Esophagus squamous epithelium (tissue), 5 donors: ENCODE measurements at regions not wholly inside any gene's neighbourhood (a gene's known extent, or its start where the extent isn't known, plus 50 kb on each side); places are given as distances from the start of the nearest gene placed in this dataset.

ENCODE experiments used
- DNase-seq: peaks from one replicate; lab custom pipeline; 2025; lab: John Stamatoyannopoulos, UW
- H3K27ac ChIP-seq, 4 donors: fragments of 200-600 bp; sonication (generic); one replicate each; pipeline ENCODE4 v1.5.1; 2016 to 2019; ENCODE audit warnings: mild to moderate bottlenecking in 1 of 4
- H3K27me3 ChIP-seq, 4 donors: fragments of 200-600 bp; sonication (generic); 1 replicate in 3 of 4; 2 replicates in 1 of 4; pipeline versions ENCODE4 v1.5.1 to v1.6.0; 2017 to 2021; ENCODE audit warnings: antibody characterized with exemption in 1 of 4
- H3K36me3 ChIP-seq, 3 donors: fragments of 200-600 bp; sonication (generic); one replicate each; pipeline ENCODE4 v1.5.1; 2016 to 2019
- H3K4me1 ChIP-seq, 3 donors: fragments of 200-600 bp; sonication (generic); one replicate each; pipeline ENCODE4 v1.5.1; 2017 to 2019
- H3K4me3 ChIP-seq, 4 donors: fragments of 200-600 bp; sonication (generic); 1 replicate in 3 of 4; 2 replicates in 1 of 4; pipeline ENCODE4 v1.5.1; 2016 to 2019; ENCODE audit warnings: mild to moderate bottlenecking in 2 of 4, moderate library complexity in 1 of 4
- H3K9me3 ChIP-seq, 3 donors: fragments of 200-600 bp; sonication (generic); one replicate each; pipeline ENCODE4 v1.5.1; 2016 to 2019
- POLR2A ChIP-seq, 4 donors: fragments of 450-650 bp; IDR thresholded peaks; one replicate each; pipeline ENCODE4 v1.6.1; 2017; ENCODE audit warnings: antibody characterized with exemption in 4 of 4, mild to moderate bottlenecking in 4 of 4, moderate library complexity in 3 of 4
- WGBS, 2 donors: methylation state at CpG; one replicate each; pipeline ENCODE4 v1.1.5; 2018; 5-methylcytosine and 5-hydroxymethylcytosine counted together
- intact Hi-C: fragments of 100-400 bp; cut with DNase I; formaldehyde crosslinking; loops from one replicate; pipeline ENCODE4 v1.15.0; 2022
- small RNA-seq, 4 donors: library from RNA; depleted of rRNA; stranded (forward); fragments of <200 nt; gene quantifications; one replicate each; pipeline ENCODE3, GENCODE V24; 2016
- TF ChIP-seq, protein P1 (sequence below), 6 experiments: fragments of 450-650 bp in 4 of 6; fragments of 200-600 bp in 2 of 6; sonication (generic) in 2 of 6; IDR thresholded peaks; one replicate each; pipeline ENCODE4 v1.5.1; 2016 to 2019; ENCODE audit warnings: antibody characterized with exemption in 6 of 6, mild to moderate bottlenecking in 4 of 6, moderate library complexity in 4 of 6
- donor health status: DM: yes; HTN: yes; CAD: no.

GRCh38 chr4:64479338-64479737, 70.1 kb upstream of the TECRL start:
- H3K27ac ChIP-seq = no peak overlapping the region
- 17 to 71% methylated on average over 1 of the region's 2 CpGs for WGBS, 2 donors
- no peak for DNase-seq
- H3K27me3 ChIP-seq = no peaks in the 10 kb centered on the region
- H3K9me3 ChIP-seq = no peaks in the 10 kb centered on the region
- H3K4me3 ChIP-seq = no peak overlapping the region
- intact Hi-C loops = no loop called here
- TF ChIP-seq, protein P1, sequence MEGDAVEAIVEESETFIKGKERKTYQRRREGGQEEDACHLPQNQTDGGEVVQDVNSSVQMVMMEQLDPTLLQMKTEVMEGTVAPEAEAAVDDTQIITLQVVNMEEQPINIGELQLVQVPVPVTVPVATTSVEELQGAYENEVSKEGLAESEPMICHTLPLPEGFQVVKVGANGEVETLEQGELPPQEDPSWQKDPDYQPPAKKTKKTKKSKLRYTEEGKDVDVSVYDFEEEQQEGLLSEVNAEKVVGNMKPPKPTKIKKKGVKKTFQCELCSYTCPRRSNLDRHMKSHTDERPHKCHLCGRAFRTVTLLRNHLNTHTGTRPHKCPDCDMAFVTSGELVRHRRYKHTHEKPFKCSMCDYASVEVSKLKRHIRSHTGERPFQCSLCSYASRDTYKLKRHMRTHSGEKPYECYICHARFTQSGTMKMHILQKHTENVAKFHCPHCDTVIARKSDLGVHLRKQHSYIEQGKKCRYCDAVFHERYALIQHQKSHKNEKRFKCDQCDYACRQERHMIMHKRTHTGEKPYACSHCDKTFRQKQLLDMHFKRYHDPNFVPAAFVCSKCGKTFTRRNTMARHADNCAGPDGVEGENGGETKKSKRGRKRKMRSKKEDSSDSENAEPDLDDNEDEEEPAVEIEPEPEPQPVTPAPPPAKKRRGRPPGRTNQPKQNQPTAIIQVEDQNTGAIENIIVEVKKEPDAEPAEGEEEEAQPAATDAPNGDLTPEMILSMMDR (IDR thresholded peaks at IDR 0.05) = no peak
- TF ChIP-seq POLR2A (IDR thresholded peaks at IDR 0.05) = no peak
- H3K36me3 ChIP-seq = no peaks in the 10 kb centered on the region
- no peaks in the 10 kb centered on the region for H3K4me1 ChIP-seq

- no peak overlapping the region for H3K4me3 ChIP-seq
- no peaks in the 10 kb centered on the region for H3K36me3 ChIP-seq
- TF ChIP-seq, protein P1 (IDR thresholded peaks at IDR 0.05) = no peak
- TF ChIP-seq POLR2A (IDR thresholded peaks at IDR 0.05) = no peak
- DNase-seq = no peak
- H3K27me3 ChIP-seq = no peaks in the 10 kb centered on the region
- no peaks in the 10 kb centered on the region for H3K9me3 ChIP-seq
- 82 to 91% methylated on average over 1 of the region's 1 CpG for WGBS, 2 donors
- intact Hi-C loops = no loop called here
- H3K27ac ChIP-seq = no peak overlapping the region
- H3K4me1 ChIP-seq = no peaks in the 10 kb centered on the region
These were observed 67.9 kb upstream of the TECRL start for GRCh38 chr4:64477127-64477526.

DNA sequence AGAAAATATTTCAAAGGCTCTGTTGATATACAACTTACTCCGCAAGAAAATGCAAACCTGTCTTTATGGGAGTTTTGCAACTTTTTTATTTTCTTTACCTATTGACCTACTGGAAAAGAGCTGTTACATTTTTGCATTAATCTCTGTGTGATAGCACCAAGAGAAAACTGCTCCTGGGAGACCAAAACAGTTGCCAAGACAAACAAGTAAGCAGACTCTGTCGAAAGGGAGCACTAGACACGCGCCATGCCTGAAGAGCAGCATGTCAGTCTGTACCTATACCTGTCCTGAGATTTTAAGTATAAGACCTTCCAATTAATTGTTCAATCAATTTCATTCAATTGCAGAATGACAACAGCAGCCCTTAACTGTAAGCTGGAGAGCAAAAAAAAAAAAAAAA, 56.0 kb upstream of the TECRL start:
- no peak for TF ChIP-seq POLR2A (IDR thresholded peaks at IDR 0.05)
- TF ChIP-seq, protein P1 (IDR thresholded peaks at IDR 0.05) = no peak
- Histone ChIP-seq H3K9me3 (no peaks in the 10 kb centered on the region), H3K27me3 (no peaks in the 10 kb centered on the region), H3K36me3 (no peaks in the 10 kb centered on the region), H3K27ac (no peak overlapping the region), H3K4me1 (no peaks in the 10 kb centered on the region), H3K4me3 (no peak overlapping the region)
- DNase-seq = no peak
- WGBS, 2 donors = 53 to 70% methylated on average over 4 of the region's 4 CpGs
- intact Hi-C loops = no loop called here

DNA sequence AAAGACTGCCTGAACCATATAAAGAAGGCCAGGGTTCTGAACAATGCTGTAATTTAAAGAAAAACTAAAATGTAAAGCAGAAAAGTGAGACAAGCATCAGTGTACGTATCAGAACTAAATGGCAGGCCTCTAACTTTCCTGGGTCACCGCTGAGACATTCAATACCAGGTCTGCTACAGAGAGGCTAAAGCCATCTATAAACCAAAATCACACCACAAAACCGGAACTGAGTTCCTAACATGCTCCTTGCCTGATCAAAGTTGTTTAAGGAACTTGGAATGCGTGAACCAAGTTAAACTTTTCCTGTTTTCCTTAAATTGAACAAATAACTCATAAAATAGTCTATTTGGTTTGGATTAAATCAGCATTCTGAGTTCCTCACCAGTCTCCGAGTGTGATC, 55.3 kb upstream of the TECRL start:
- Histone ChIP-seq H3K9me3 (no peaks in the 10 kb centered on the region), H3K4me1 (no peaks in the 10 kb centered on the region), H3K4me3 (no peak overlapping the region), H3K27ac (no peak overlapping the region), H3K27me3 (no peaks in the 10 kb centered on the region), H3K36me3 (no peaks in the 10 kb centered on the region)
- TF ChIP-seq POLR2A (IDR thresholded peaks at IDR 0.05) = no peak
- TF ChIP-seq, protein P1 (IDR thresholded peaks at IDR 0.05) = no peak
- no peak for DNase-seq
- 57 to 70% methylated on average over 5 of the region's 5 CpGs for WGBS, 2 donors
- intact Hi-C loops = no loop called here

Small RNA genes in the stretch of these regions (small RNA-seq; reads per million reads assigned to genes)
- gene MTCO3P27 (0 reads per million in 4 donors), gene MTND4LP31 (0 reads per million in 4 donors)
